ENCODE measurements at regions not wholly inside any gene's neighbourhood (a gene's known extent, or its start where the extent isn't known, plus 50 kb on each side); places are given as distances from the start of the nearest gene placed in this dataset.

DNA sequence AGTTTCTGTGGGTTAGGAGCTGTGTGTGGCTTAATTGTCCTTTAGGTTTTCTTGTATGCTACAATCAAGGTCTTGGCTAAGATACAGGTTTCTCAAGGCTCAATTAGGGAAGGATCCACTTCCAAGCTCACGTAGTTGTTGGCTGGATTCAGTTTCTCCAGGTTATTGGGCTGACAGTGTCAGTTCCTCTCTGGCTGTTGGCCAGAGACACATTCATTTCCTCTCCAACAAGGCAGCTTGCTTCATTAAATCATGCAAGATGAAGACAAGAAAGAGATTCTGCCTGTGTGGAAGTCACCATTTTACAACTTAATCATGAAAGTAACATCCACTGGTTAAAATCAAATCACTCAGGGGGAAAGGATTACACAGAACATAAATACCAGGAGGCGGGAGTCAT, 275.7 kb upstream of the KIF2A start:
- no peak for DNase-seq (ENCODE audit: low read depth)

GRCh38 chr5:62038024-62038423, 268.0 kb upstream of the KIF2A start:
- DNase-seq (ENCODE audit: low read depth) = no peak

DNA sequence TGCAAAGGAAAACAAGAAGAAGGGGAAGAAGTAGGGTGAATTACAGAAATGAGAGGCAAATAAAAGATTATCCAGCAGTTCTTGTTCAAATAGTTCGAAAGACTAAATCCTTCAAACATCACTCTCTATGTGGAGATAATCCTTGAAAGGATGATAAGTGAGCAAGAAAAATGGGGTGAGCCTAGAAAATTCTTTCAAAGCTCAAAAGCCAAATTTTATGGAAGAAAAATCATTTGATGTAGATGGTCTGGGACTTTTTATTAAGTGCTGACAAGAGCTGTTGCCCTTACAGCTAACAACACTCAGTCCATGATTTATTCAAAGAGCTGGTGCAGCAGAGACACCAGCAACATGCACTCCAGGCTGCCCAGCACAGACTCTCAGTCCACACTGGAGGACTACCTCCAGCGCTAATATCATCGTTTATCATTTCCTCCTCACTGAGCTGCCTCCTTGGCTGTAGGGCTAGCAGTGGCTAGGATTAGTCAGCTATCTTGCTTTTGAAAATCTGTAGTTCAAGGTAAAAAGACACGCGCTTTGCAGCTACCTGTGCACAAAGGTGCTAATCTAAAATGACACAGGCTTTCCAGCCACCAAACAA, 264.8 kb upstream of the KIF2A start:
- no peak for DNase-seq (ENCODE audit: low read depth)

DNA sequence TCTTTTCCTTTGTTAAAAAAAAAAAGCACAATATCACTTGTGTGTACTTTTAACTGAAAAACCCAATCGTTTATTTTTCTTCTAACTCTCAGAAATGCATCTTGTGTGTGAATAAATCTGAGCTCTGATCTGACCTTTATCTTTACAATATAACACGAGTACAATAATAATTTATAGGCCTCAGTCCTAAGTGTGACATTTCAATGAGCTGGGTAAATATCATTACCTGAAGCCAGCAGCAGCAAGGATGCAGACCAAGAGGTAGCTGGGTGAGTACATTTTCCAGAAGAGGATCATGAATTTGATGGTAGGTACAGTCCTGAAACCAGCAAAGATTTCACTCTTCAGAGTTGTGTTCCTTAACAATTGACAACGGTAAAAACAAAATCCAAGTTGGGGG, 264.0 kb upstream of the KIF2A start:
- DNase-seq (ENCODE audit: low read depth) = no peak

GRCh38 chr5:62043289-62044280, 262.4 kb upstream of the KIF2A start:
- DNase-seq (ENCODE audit: low read depth) = no peak

GRCh38 chr5:62044989-62045388, 261.0 kb upstream of the KIF2A start:
- DNase-seq (ENCODE audit: low read depth) = no peak

DNA sequence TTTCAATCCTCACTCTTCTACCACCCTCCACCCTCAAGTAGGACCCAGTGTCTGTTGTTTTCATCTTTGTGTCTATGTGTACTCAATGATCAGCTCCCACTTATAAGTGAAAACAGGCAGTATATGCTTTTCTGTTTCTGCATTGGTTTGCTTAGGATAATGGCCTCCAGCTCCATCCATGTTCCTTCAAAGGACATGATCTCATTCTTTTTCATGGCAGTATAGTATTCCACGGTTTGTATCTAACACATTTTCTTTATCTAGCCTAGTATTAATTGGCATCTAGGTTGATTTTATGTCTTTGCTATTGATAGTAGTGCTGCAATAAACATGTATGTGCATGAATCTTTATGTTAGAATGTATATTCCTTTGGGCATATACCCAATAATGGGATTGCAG, 259.8 kb upstream of the KIF2A start:
- no peak for DNase-seq (ENCODE audit: low read depth)

DNA sequence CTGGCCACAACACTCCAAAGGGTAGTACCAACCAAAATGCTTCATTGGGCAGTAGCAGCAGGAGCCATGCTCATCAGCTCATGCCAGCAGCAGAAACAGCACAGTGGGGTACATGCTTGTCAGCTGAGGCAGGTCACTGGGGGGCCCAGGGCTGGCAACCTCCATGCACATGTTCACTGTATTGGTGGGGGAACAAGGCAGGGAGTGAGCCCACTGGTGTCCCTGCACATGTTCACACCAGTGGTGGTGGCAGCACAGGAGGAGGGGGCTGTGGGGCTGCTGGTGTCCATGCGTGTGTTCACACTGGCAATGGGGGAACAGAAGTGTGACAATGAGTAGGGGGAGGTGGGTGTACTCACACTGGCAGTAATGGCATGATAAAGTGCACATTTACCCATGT, 254.3 kb upstream of the KIF2A start:
- no peak for DNase-seq (ENCODE audit: low read depth)

DNA sequence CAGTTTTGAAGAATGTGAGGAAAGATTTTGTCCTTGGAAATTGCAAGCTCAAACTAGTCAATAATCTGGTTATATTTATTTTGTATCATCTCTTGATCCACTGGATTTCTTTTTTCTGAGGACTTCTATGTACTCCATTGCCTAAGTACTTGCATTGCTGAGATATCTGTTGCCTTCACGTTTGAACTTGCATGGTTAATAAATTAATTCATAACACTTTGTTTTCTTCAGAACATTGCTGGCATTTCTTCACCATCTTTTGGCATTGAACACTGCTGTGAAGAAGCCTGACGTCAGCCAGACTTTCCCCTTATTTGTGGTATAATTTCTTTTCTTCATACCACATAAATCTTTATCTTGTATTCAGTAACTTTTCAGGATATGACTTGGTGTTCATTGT, 246.0 kb upstream of the KIF2A start:
- no peak for DNase-seq (ENCODE audit: low read depth)

GRCh38 chr5:62065050-62065449, 241.0 kb upstream of the KIF2A start:
- DNase-seq (ENCODE audit: low read depth) = no peak

DNA sequence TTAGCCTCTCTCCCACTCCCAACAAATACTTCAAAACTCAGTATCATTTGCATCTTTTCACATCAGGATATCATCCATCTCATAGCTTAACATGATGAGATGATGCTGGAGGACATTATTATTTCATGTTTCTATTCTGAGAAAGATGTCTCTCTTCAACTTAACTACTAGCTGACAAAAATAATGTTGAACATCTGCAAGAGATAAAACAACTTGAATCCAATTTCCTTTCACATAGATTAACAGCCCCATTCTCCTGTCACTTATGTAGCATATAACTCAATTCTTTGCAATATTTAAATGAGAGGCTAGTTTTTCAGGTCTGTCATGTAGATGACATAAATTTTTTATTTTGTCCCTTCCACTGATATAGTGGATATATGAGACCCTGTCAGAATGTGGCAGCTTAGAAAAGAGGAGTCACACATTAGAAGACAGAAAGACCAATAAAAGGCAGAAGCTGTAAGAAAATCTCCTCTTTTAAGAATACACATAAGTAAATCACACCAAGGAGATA, 239.2 kb upstream of the KIF2A start:
- DNase-seq (ENCODE audit: low read depth) = no peak

GRCh38 chr5:62068554-62068953, 237.5 kb upstream of the KIF2A start:
- DNase-seq (ENCODE audit: low read depth) = no peak

GRCh38 chr5:62077387-62077786, 228.6 kb upstream of the KIF2A start:
- no peak for DNase-seq (ENCODE audit: low read depth)

DNA sequence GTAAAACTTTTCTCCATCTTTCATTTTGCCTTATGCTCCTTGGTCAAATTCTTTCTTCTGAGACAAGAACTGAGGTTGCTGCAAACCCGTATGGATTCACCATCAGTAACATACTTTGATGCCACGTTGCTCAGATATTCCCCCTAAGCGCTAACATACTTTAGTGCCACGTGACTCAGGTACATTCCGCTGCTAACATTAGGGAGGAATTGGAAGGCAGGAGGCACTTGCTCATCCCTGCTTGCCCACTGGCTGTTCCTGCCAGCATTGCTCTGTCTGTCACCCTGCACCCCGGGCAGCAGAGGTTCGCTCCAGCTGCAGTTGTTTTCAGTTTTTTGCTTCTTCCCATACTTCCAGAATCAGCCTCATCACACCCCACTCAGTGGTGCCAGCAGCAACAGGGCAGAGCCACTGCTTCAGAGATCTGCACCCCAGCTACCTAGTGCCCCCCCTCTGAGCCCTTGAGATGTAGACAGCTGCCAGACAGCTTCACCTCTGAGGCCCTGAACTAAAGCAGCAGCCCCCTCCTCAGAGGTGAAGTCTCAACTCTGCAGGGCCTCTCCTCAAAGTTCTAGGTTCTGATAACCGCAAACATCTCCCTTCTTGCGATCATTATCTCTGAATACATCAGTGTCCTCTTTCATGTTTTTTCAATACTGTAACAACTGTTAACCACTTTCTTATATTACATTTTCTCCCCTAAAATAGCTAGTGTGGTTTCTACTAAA, 228.0 kb upstream of the KIF2A start:
- DNase-seq (ENCODE audit: low read depth) = no peak

GRCh38 chr5:62082370-62082801, 223.6 kb upstream of the KIF2A start:
- DNase-seq (ENCODE audit: low read depth) = peak; percentile 13

GRCh38 chr5:62083247-62083646, 222.8 kb upstream of the KIF2A start:
- no peak for DNase-seq (ENCODE audit: low read depth)

GRCh38 chr5:62083661-62084060, 222.3 kb upstream of the KIF2A start:
- DNase-seq (ENCODE audit: low read depth) = no peak

GRCh38 chr5:62084391-62084790, 221.6 kb upstream of the KIF2A start:
- DNase-seq (ENCODE audit: low read depth) = no peak

GRCh38 chr5:62090953-62091352, 215.1 kb upstream of the KIF2A start:
- no peak for DNase-seq (ENCODE audit: low read depth)

DNA sequence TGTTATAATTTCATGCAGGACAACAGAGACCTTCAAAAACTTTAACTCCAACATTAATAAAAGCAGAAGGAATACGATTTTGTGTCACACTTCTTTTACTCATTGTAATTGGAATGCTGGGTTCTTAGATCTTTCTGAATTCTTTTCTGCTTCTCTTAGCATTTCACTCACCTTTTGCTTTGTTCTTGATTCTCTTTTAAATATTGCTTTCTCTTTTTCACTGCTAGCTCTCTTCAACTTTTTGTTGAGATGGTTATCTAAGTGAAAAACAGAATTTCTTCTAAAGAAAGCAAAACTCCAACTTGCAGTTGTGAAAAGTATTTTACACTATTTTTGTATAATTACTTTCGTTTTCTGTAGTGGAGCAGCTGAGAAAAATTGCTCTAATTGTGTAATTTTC, 212.6 kb upstream of the KIF2A start:
- no peak for DNase-seq (ENCODE audit: low read depth)

GRCh38 chr5:62093976-62094375, 212.0 kb upstream of the KIF2A start:
- DNase-seq (ENCODE audit: low read depth) = no peak

DNA sequence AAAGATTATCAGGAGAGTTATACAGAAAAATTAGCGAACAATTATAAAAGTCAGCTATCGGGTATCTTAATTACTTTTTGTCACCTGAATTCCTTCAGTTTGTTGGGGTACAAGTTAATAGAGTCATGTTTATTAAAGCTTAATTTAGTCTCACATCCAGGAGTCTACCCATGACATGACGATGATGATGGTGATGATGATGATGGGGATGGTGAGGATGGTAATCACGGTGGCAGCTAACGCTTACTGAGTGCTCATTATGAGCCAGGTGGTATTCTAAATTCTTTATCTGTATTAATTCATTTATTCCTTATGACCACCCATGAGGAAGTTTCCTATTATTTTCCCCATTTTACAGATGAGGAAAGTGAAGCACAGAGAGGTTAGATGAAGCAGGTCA, 208.6 kb upstream of the KIF2A start:
- no peak for DNase-seq (ENCODE audit: low read depth)

GRCh38 chr5:62100201-62100600, 205.8 kb upstream of the KIF2A start:
- DNase-seq (ENCODE audit: low read depth) = no peak

All from GM04503 (cell line).